ENCODE measurements at regions not wholly inside any gene's neighbourhood (a gene's known extent, or its start where the extent isn't known, plus 50 kb on each side); places are given as distances from the start of the nearest gene placed in this dataset.

DNA sequence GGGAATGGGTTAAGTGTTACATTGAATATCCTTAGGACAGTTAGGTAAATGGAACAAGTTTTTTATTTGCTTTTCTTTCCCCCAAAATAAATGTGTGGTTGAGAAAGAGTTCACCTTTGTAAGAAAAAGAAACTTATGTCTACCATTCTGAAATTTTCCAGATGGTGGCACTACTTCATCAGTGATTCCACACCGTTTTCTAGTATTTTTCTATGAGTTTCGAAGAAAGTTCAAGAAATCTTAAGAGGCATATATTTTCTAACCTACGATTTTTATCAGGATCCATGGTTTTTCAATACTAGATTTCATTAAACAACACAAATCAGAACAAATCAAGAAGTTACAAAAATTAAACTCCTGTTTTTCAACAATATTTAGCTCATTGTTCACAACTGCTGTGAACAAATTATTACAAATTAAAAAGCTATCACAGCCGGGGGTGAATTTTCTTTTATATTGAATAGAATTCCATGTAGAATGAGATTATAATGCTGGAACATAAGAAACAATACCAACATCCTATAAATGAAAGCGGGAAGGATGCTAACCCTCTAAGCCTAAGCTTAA is 163.1 kb upstream of the NPVF start:
- TF ChIP-seq, protein P1, sequence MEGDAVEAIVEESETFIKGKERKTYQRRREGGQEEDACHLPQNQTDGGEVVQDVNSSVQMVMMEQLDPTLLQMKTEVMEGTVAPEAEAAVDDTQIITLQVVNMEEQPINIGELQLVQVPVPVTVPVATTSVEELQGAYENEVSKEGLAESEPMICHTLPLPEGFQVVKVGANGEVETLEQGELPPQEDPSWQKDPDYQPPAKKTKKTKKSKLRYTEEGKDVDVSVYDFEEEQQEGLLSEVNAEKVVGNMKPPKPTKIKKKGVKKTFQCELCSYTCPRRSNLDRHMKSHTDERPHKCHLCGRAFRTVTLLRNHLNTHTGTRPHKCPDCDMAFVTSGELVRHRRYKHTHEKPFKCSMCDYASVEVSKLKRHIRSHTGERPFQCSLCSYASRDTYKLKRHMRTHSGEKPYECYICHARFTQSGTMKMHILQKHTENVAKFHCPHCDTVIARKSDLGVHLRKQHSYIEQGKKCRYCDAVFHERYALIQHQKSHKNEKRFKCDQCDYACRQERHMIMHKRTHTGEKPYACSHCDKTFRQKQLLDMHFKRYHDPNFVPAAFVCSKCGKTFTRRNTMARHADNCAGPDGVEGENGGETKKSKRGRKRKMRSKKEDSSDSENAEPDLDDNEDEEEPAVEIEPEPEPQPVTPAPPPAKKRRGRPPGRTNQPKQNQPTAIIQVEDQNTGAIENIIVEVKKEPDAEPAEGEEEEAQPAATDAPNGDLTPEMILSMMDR (IDR thresholded peaks at IDR 0.05; ENCODE audit: insufficient read depth, missing control alignments): peak; percentile 39
- DNase-seq (ENCODE audit: insufficient read length, low spot score): no peak
- FAIRE-seq: no peak

DNA sequence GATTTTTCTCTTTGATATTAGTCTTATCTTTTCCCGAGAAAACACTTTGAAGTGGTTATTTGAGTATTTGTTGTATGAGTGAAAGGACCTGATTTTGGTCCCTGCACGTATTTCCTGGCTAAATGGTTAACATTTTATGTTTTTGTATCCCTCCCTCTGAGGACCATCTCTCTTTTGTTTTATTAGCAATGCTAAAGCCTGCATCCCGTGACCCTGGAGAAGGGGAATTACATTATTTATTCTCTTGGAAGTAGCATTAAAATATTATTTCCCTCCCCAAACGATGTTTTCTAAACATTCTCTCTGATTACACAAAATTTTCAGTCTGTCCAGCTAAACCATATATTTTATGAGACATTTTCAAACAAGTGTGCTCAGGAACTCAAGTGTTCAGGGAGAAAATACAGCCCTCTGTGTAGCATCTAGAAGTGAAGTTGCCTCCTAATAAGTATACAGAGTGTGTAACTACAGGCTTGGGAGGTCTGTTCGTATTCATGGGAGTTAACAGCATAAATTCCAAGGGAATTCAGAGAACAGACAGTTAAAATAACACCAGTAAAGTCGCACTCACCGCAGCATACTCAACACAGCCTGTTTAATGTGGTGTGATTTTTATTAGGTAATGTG is 163.8 kb upstream of the NPVF start:
- TF ChIP-seq, protein P1 (IDR thresholded peaks at IDR 0.05; ENCODE audit: insufficient read depth, missing control alignments): no peak
- FAIRE-seq: no peak
- no peak for DNase-seq (ENCODE audit: insufficient read length, low spot score)

DNA sequence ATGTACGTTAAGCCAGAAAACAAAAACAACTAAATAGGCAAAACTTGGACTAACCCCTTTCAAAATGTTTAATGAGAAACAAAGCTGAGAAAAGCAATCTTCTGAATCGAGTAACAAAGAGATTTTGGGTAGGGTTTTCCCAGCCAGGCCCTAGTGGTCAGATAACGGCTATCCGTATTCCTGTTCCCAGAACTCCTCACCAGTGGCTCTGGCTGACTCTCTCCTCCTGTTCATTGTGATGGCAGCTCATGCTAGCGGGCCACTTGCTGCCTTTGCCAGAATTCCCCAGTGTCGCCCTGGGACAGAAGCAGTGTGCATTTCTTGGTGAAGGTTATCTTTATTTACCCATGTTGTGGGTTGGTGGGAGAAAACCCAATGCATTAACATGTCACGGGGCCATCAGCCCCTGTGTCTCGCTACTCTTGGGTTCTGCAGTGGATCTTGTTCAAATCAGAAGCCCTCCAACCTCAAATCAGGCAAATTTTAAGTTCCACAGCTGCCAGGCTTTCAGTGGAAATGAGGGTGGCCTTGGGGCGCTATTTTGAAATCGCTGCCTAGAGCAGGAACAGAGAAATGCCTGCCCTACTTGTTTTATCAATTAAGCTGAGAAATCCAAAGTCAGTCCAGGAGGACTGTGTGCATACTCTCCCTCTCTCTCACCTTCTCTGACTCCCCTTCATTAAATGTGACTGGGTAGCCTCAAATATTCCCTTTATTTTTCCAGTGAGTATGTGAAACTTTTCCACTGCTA is 164.5 kb upstream of the NPVF start:
- TF ChIP-seq, protein P1 (IDR thresholded peaks at IDR 0.05; ENCODE audit: insufficient read depth, missing control alignments): no peak
- FAIRE-seq (no peak), DNase-seq (ENCODE audit: insufficient read length, low spot score) (no peak)

DNA sequence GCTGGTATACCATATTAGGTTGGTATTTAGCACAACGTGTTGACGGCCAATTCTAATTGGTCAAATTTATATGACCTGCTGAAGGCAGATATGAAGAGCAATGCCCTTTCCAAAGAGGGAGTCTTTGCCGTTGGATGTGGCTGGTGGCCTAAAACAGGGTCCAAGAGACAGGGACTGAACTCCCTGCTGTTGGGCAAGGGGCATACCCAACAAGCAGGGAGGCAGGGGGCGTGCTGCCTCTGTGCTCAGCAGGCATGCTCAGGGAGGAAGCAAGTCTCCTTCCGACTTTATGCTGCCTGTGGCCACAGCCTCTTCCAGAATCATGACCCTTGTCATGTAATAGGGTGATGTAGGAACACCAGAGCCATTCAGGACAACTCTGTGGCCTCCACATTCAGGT is 167.7 kb upstream of the NPVF start:
- DNase-seq (ENCODE audit: insufficient read length, low spot score): no peak
- no peak for FAIRE-seq
- TF ChIP-seq, protein P1 (IDR thresholded peaks at IDR 0.05; ENCODE audit: insufficient read depth, missing control alignments): no peak

DNA sequence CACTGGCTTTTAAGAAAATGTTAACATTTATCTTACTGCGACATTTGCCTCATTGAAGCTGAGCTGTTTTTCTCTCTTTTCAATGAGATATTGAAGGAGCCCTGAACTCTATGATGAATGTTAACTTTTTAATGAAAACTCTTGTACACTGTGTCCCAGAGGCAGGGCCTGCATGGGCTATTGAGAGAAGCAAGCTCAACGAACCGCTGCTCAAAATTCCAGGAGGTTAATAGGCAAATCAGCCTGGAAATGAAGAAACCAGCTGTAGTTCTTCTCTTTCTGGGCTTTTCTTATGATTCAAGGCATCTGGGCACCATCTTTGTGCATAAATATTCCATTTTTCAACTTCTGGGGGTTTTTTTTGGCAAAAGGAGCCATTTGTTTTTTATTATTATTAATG is 168.4 kb upstream of the NPVF start:
- TF ChIP-seq, protein P1 (IDR thresholded peaks at IDR 0.05; ENCODE audit: insufficient read depth, missing control alignments): no peak
- FAIRE-seq (no peak), DNase-seq (ENCODE audit: insufficient read length, low spot score) (no peak)

DNA sequence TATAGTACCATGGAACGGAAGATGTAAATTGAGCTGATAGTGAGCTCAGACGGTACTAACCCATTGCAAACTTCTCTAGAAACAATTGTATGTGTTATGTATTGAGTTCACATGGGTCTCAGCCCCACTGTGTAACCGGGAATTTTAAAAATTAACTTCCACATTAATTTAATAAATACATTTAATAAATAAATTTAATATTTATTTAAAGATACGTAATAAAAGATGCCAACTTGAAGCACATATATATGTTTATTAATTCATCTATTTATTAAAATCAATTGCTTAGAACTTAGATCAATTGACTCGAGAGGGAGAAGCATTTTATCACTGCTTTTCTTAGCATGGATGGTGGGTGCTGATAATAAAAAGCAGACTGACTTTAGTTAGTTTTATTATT is 170.1 kb upstream of the NPVF start:
- no peak for FAIRE-seq
- TF ChIP-seq, protein P1 (IDR thresholded peaks at IDR 0.05; ENCODE audit: insufficient read depth, missing control alignments): no peak
- no peak for DNase-seq (ENCODE audit: insufficient read length, low spot score)

Measured in D721Med (cell line).